CD4-positive, alpha-beta T cell treated with Interleukin-2 at 100 ng/mL for 4 hours (primary cell): ENCODE measurements at regions not wholly inside any gene's neighbourhood (a gene's known extent, or its start where the extent isn't known, plus 50 kb on each side); places are given as distances from the start of the nearest gene placed in this dataset.
"Not testable (repeated sequence)": the region's sequence is repeated elsewhere in the genome, so short reads cannot be mapped to it uniquely, and the experiment has no call there.

ENCODE experiments used
- DNase-seq: peaks from one replicate; pipeline ENCODE4 v3.0.0-alpha.2; 2020; ENCODE audit warnings: low spot score

- DNase-seq: no peak
Measured at GRCh38 chr2:8344144-8345097, 337.4 kb upstream of the ID2 start.

DNA sequence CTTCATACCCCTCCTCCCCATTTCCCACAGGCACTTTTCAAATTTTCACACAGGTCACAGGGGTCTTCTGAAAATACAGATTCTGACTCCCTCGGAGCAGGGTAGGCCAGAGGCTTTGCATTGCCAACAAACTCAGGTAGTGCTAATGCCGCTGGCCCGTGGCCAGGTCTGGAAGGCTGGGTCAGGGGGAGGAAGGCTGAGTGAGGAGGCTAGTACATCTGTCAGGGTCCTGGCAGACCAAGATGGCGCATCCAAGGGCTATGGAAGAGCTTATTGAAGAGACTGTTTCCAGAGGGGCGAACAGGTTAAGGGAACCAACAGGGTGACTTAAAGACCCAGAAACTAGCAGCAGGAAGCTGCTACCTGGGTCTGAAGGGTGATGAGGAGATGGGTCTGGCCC lies 336.7 kb upstream of the ID2 start:
- DNase-seq: no peak

DNA sequence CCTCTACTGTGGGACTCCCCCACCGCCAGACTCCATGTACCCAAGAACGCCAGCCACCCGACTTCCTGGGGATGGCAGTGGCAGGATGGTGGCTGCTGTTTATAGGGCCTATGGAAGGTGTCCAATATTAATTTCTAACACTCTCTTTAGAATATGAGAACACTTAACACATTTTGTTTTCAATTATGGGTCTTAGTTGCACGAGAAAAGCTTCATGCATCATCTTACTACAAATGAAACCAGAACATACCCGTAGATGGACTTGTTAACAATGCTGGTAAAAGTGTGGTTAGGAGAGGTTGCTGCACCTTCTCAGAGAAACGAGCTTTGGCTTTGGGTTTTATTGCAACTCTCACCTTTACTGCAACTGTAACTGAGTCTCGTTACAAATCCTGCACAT lies 335.6 kb upstream of the ID2 start:
- DNase-seq: peak; percentile 6

DNA sequence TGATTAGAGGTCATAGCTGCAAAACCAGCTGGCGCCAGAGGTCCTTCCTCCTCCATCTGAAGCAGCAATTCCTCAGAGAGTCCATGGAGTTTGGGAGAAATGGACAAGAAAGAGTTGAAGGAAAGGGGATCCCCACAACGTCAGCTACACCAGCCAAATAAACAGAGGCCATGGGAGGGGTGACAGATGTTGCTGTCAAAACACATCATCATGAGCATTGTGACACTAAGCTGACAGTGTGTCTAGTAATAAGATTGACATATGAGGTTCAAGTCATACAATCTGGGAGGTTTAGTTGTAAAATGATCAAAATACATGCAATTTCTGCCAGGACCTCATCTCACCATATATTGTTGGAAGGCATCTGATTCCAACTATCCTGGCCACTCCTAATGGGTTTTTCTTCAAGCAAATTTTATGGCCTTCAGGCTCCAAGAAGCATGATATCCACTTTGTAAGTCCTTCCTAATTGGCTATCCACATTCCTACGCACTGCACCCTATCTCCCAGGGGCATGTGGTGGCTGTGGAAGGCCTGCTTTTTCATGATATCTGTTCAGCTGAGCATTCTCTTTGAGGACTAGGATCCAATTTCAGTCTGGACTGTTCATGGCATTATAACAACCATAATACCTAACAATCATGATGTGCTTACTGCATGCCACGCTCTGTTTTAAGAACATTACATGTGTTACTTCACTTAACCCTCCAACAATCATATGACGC lies 335.0 kb upstream of the ID2 start:
- no peak for DNase-seq

GRCh38 chr2:8348911-8349310 lies 332.9 kb upstream of the ID2 start:
- DNase-seq: not testable (repeated sequence)

GRCh38 chr2:8352296-8352695 lies 329.6 kb upstream of the ID2 start:
- DNase-seq: no peak

GRCh38 chr2:8352989-8353388 lies 328.9 kb upstream of the ID2 start:
- DNase-seq: no peak

DNA sequence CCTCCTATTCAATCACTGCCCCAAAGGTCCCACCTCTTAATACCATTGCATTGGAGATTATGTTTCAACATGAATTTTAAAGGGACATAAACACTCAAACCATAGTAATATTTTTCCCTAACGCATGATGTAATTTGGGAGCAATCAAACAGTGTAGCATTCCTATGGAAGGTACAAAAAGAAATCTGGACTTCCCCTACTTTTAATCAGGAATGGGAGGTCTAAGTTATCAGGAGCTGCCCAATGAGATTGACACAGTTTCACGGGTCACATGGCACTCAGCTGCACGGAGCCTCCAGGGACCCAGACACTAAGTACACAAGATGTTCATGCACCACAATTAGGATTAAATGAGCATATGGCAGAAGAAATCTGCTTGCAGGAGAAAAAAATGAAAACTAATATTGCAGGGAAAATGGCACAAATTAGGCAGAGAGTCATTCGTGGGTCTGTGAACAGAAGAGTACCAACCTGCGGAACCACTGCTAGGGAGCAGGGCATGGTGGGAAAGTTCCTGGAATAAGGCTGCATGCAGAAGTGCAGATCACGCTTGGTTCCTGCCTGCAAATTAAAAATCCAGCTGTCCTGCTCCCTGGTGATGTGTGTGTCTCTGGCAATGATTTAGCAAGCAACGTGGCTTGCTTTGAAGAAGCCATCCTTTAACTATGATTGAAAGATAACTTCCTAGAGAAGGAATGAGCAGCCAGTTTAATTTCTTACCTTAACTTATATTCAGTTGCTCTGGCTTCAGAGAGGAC lies 326.6 kb upstream of the ID2 start:
- DNase-seq: no peak

GRCh38 chr2:8357738-8358518 lies 323.9 kb upstream of the ID2 start:
- no peak for DNase-seq

- DNase-seq: no peak
Measured at GRCh38 chr2:8361930-8362329, 319.9 kb upstream of the ID2 start.

DNA sequence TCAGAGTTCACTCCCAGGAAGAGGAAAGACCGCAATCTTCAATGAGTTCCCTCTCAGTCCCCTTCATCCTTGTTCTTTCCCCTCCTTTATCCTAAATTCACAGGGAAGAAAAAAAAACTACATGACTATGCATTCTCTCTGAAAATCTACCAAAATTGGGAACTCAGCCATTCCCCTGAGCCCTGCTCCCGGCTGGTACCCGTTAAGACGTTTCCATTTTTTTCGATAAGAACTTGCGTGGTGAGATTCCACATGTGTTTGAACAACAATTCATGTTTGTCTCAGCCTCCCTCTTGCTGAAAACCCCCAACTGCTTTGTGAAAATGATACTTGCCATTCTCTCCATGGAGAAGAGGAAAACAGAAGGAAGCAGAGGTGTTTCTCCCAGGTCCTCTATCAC lies 318.7 kb upstream of the ID2 start:
- DNase-seq: no peak

- DNase-seq: no peak
Measured at GRCh38 chr2:8364668-8365067, 317.2 kb upstream of the ID2 start.

GRCh38 chr2:8365331-8365910 lies 316.4 kb upstream of the ID2 start:
- DNase-seq: no peak

- no peak for DNase-seq
Measured at GRCh38 chr2:8367833-8368232, 314.0 kb upstream of the ID2 start.

- DNase-seq: no peak
Measured at GRCh38 chr2:8368463-8368862, 313.4 kb upstream of the ID2 start.

- DNase-seq: no peak
Measured at GRCh38 chr2:8369522-8369921, 312.3 kb upstream of the ID2 start.

- DNase-seq: no peak
Measured at GRCh38 chr2:8370258-8370802, 311.5 kb upstream of the ID2 start.

GRCh38 chr2:8371653-8372052 lies 310.2 kb upstream of the ID2 start:
- DNase-seq: no peak

DNA sequence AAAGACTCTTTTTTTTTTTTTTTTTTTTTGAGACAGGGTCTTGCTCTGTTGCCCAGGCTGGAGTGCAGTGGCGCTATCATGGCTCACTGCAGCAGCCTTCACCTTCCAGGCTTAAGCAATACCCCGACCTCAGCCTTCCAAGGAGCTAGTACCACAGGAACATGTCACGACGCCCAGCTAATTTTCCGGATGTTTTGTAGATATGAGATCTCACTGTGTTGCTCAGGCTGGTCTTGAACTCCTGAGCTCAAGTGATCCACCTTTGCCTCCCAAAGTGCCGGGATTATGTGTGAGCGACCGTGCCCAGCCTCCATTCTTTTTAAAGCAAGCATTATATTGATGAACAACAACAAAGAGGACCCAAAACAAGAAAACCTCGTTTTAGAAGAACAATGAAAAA lies 307.1 kb upstream of the ID2 start:
- DNase-seq: no peak

DNA sequence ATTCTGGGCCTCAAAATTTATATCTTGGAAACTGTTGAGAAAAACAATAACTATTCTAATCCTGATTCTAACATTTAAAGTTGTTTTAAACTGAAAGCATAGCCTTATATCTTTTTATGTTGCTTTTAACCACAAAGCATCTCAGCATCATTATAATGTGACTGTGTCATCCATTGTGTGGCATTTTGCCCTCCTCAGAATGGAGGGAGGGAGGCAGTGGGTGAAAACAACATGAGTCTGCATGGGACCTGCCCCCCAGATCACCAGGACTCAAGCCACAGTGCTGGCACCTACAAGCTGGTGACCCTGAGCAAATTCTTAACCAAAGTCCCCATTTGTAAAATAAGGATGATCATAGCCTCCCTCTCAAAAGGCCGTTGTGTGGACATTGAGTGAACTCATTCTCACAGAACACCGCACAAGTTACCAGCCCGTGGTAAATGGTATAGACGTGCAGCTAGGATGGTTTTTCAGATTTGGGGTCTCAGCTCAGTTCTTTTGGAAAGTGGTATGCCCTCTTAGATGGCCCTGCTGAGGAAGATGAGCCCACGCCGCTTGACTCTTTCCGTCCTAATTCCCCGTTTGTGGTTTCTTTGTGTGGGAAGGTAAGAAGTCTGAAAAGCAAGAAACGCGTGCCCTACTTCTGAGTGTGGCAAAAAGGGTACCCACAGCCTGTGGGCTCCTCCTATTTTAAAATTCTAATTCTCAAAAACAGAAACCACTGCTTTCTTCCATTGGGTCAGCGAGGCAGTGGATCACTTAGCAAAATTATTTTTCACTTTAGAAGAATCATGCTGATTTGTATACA lies 305.0 kb upstream of the ID2 start:
- DNase-seq: peak; percentile 13
